ENCODE measurements at regions not wholly inside any gene's neighbourhood (a gene's known extent, or its start where the extent isn't known, plus 50 kb on each side); places are given as distances from the start of the nearest gene placed in this dataset.

DNA sequence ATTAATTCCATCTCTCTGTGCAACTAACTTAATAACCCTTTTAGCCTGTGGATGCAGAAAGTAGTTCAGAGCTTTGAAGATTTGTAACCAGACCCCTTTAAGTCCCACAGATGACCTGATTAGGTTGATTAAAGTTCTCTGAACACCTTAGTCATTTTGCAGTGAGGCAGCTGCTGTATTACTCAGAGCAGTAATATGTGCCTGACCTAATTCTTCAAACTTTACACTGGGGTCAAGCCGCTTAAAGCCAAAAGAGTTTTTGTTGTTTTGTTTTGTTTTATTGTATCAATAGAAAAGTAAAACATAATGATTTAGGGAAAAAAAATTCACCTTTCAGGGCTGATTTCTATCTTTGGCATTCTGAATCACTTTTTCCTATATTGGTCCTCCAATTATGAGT lies 78.6 kb upstream of the PLEKHG7 start:
- Mint-ChIP-seq H3K36me3 (ENCODE audit: insufficient read depth, unreplicated experiment) (no peaks in the 10 kb centered on the region), H3K27me3 (ENCODE audit: unreplicated experiment) (no peaks in the 10 kb centered on the region), H3K4me1 (ENCODE audit: low read depth, unreplicated experiment) (peaks cover 39% of the 10 kb centered on the region), H3K27ac (ENCODE audit: unreplicated experiment) (no peak overlapping the region), H3K9me3 (ENCODE audit: low read depth, unreplicated experiment) (peaks cover 4% of the 10 kb centered on the region), H3K4me3 (ENCODE audit: low read depth, unreplicated experiment) (no peak overlapping the region)
- CTCF ChIA-PET: interaction anchor here (0.7 to 1.1 kb wide), 2 partner anchors 8 to 179 kb away, joined by 3 to 4 read pairs; no protein-coding TSS in a partner anchor
- intact Hi-C loops (cut with micrococcal nuclease; ENCODE audit: unreplicated experiment): no loop called here
- TF ChIP-seq, protein P1, sequence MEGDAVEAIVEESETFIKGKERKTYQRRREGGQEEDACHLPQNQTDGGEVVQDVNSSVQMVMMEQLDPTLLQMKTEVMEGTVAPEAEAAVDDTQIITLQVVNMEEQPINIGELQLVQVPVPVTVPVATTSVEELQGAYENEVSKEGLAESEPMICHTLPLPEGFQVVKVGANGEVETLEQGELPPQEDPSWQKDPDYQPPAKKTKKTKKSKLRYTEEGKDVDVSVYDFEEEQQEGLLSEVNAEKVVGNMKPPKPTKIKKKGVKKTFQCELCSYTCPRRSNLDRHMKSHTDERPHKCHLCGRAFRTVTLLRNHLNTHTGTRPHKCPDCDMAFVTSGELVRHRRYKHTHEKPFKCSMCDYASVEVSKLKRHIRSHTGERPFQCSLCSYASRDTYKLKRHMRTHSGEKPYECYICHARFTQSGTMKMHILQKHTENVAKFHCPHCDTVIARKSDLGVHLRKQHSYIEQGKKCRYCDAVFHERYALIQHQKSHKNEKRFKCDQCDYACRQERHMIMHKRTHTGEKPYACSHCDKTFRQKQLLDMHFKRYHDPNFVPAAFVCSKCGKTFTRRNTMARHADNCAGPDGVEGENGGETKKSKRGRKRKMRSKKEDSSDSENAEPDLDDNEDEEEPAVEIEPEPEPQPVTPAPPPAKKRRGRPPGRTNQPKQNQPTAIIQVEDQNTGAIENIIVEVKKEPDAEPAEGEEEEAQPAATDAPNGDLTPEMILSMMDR (IDR thresholded peaks at IDR 0.05; ENCODE audit: unreplicated experiment): no peak
- no peak for DNase-seq
- BruUV-seq (replicated peaks): no TSS peak

DNA sequence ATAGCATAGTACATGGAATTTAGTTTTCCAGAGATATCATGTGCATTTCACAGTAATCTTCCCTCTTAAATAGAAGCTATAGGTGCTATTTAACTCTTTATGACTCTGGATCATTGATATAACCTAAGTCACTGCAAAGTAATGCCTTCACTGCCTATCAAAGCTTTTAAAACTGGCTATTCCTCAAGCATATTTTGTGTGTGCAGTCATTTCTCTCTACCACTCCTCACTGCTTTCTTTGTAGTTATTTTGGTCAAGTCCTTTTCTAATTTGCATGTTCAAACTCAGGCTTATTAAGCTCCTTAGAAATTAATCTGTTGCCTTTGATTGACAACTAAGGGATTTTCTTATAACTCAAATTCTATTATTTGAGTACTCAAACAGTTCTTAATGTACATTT lies 79.4 kb upstream of the PLEKHG7 start:
- intact Hi-C loops (cut with micrococcal nuclease; ENCODE audit: unreplicated experiment): no loop called here
- TF ChIP-seq, protein P1 (IDR thresholded peaks at IDR 0.05; ENCODE audit: unreplicated experiment): no peak
- CTCF ChIA-PET: interaction anchor here (1.1 kb wide), 1 partner anchor 178 kb away, joined by 4 read pairs; no protein-coding TSS in a partner anchor
- peaks cover 4% of the 10 kb centered on the region for H3K9me3 Mint-ChIP-seq (ENCODE audit: low read depth, unreplicated experiment)
- peaks cover 39% of the 10 kb centered on the region for H3K4me1 Mint-ChIP-seq (ENCODE audit: low read depth, unreplicated experiment)
- no peak overlapping the region for H3K4me3 Mint-ChIP-seq (ENCODE audit: low read depth, unreplicated experiment)
- no peaks in the 10 kb centered on the region for H3K36me3 Mint-ChIP-seq (ENCODE audit: insufficient read depth, unreplicated experiment)
- H3K27me3 Mint-ChIP-seq (ENCODE audit: unreplicated experiment): no peaks in the 10 kb centered on the region
- DNase-seq: no peak
- H3K27ac Mint-ChIP-seq (ENCODE audit: unreplicated experiment): no peak overlapping the region
- BruUV-seq (replicated peaks): no TSS peak

DNA sequence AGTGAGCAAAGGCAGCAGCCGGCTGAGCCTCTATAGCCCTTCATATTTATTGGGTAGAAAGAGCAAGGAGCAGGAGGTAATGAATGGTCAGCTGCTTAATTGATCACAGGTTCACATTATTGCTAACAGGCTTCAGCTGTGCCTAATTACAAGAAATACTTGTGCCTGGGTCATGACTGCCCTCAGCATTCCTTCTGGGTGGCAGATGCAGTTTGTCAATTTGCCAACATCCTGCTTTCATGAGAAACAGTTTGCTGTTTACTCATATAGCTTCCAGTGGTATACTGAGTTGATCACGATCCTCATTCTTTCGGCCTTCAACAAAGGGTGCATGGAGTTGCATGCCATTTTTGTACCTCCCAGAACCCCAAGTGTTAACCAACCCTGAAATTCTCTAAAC lies 81.0 kb upstream of the PLEKHG7 start:
- H3K27me3 Mint-ChIP-seq (ENCODE audit: unreplicated experiment): no peaks in the 10 kb centered on the region
- H3K9me3 Mint-ChIP-seq (ENCODE audit: low read depth, unreplicated experiment): peaks cover 4% of the 10 kb centered on the region
- TF ChIP-seq, protein P1 (IDR thresholded peaks at IDR 0.05; ENCODE audit: unreplicated experiment): no peak
- CTCF ChIA-PET: no interaction called here
- peaks cover 39% of the 10 kb centered on the region for H3K4me1 Mint-ChIP-seq (ENCODE audit: low read depth, unreplicated experiment)
- DNase-seq: no peak
- intact Hi-C loops (cut with micrococcal nuclease; ENCODE audit: unreplicated experiment): no loop called here
- H3K36me3 Mint-ChIP-seq (ENCODE audit: insufficient read depth, unreplicated experiment): no peaks in the 10 kb centered on the region
- BruUV-seq (replicated peaks): no TSS peak
- H3K27ac Mint-ChIP-seq (ENCODE audit: unreplicated experiment): peak overlapping the region; percentile 2
- no peak overlapping the region for H3K4me3 Mint-ChIP-seq (ENCODE audit: low read depth, unreplicated experiment)

DNA sequence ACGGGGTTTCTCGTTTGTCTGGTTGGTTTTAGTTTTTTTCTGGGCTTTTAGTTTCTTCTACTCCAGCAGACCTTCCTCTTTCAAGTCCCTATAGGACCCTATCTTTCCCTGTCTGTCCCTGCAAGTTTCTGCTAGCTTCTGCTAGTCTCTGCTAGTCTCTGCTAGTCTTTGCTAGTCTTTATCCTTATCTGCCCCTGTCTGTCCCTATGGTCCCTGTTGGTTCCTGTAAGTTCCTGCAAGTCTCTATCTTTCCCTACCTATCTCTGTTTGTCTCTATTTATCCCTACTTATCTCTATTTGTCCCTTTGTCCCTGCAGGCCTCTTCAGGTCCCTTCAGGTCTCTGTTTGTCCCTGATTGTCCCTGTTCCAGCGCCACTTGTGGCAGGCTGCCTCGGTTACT lies 81.5 kb upstream of the PLEKHG7 start:
- Mint-ChIP-seq H3K36me3 (ENCODE audit: insufficient read depth, unreplicated experiment) (no peaks in the 10 kb centered on the region), H3K9me3 (ENCODE audit: low read depth, unreplicated experiment) (peaks cover 4% of the 10 kb centered on the region), H3K27ac (ENCODE audit: unreplicated experiment) (peak overlapping the region; percentile 2), H3K4me1 (ENCODE audit: low read depth, unreplicated experiment) (peaks cover 40% of the 10 kb centered on the region), H3K4me3 (ENCODE audit: low read depth, unreplicated experiment) (no peak overlapping the region), H3K27me3 (ENCODE audit: unreplicated experiment) (no peaks in the 10 kb centered on the region)
- no TSS peak for BruUV-seq (replicated peaks)
- intact Hi-C loops (cut with micrococcal nuclease; ENCODE audit: unreplicated experiment): no loop called here
- CTCF ChIA-PET: no interaction called here
- TF ChIP-seq, protein P1 (IDR thresholded peaks at IDR 0.05; ENCODE audit: unreplicated experiment): no peak
- DNase-seq: no peak

Data from Calu3 (cell line).